ENCODE measurements at regions not wholly inside any gene's neighbourhood (a gene's known extent, or its start where the extent isn't known, plus 50 kb on each side); places are given as distances from the start of the nearest gene placed in this dataset.
"Not testable (repeated sequence)": the region's sequence is repeated elsewhere in the genome, so short reads cannot be mapped to it uniquely, and the experiment has no call there.

DNA sequence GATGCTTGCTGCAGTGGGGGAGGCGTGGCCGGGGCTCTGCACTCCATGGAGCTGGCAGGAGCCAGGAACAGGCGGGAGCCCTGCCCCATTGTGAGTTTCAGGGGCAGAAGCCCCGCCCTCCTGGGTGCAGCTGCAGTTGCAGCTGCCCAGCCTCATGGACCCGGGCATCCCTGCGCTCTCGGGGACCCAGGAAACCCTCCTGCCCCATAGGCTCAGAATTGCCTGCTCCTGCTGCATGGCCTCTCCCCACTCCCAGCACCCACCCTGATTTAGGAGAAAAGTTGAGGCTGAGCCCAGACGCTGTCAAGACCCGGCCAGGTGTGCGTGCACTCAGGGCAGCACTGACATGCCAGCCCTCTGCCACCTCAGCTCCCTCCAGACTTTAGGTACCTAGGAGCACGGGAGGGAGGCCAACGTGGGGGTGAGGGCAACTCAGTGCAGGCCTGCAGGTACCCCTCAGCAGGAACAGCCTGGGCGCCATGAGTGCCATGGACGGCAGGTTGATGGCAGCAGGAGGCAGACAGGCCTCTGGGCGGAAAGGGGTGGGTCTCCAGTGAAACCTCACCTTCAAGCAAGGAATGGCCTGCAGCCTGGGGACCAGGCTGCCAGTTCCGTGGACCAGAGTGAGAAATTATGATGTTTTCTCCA lies 67.2 kb upstream of the MAGEB2 start:
- in situ Hi-C loops (cut with MboI; ENCODE audit: low sequenced_read_pairs), result loop anchor here (10.0 kb wide), 1 partner anchor 357 kb away; no protein-coding TSS in a partner anchor
- DNase-seq (ENCODE audit: low spot score in 2 of 2), result no peak
- Histone ChIP-seq H3K9me3 (no peaks in the 10 kb centered on the region), H3K4me3 (no peak overlapping the region), H3K4me1 (peaks cover 12% of the 10 kb centered on the region), H3K36me3 (replicated peaks) (no peaks in the 10 kb centered on the region), H3K27me3 (ENCODE audit: low read depth) (no peaks in the 10 kb centered on the region)

- not testable (repeated sequence) for H3K36me3 ChIP-seq (replicated peaks); H3K9me3 ChIP-seq; DNase-seq (ENCODE audit: low spot score in 2 of 2); H3K27me3 ChIP-seq (ENCODE audit: low read depth); H3K4me3 ChIP-seq
- peaks cover 23% of the 10 kb centered on the region for H3K4me1 ChIP-seq
- in situ Hi-C loops (cut with MboI; ENCODE audit: low sequenced_read_pairs), result loop anchor here (10.0 kb wide), 1 partner anchor 356 kb away; no protein-coding TSS in a partner anchor
These were observed 66.2 kb upstream of the MAGEB2 start for GRCh38 chrX:30149206-30149605.

DNA sequence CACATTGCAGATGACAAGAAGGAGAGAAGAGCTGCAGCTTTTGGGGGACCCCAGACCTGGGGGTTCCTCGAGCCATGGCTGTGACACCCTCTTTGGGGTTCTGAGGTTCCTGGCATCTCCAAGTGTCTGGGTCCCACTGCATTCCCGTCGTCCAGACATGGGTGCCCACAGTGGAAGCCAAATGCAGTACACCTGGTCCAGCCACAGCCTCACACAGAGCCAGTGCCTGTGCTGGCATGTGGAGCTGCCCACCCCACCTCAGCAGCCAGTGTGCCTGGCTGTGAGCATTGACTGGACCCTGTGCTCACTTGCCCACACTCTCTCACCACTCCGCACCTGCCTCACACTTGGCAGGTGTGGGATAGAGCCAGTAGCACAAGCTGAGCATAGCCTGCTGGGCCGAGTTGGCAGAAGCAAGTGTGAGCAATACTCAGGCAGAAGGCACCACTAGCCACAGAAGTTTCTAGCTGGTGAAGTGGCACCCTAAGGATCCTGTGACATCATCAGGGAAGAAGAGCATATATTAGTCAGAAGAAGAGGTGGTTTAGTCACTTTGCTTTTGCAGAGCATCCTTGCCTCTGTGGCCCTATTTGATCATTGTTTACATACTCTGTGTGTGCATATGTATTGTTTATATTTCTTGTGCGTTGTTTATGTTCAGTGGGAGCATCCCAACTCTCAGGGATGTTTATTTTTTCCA lies 65.0 kb upstream of the MAGEB2 start:
- H3K4me1 ChIP-seq, result peaks cover 34% of the 10 kb centered on the region
- no peaks in the 10 kb centered on the region for H3K27me3 ChIP-seq (ENCODE audit: low read depth)
- no peaks in the 10 kb centered on the region for H3K9me3 ChIP-seq
- no peak overlapping the region for H3K4me3 ChIP-seq
- no peak for DNase-seq (ENCODE audit: low spot score in 2 of 2)
- no peaks in the 10 kb centered on the region for H3K36me3 ChIP-seq (replicated peaks)
- in situ Hi-C loops (cut with MboI; ENCODE audit: low sequenced_read_pairs), result no loop called here

- Histone ChIP-seq H3K4me3 (no peak overlapping the region), H3K27me3 (ENCODE audit: low read depth) (no peaks in the 10 kb centered on the region), H3K4me1 (peaks cover 28% of the 10 kb centered on the region), H3K36me3 (replicated peaks) (no peaks in the 10 kb centered on the region), H3K9me3 (no peaks in the 10 kb centered on the region)
- DNase-seq (ENCODE audit: low spot score in 2 of 2), result no peak
- in situ Hi-C loops (cut with MboI; ENCODE audit: low sequenced_read_pairs), result no loop called here
These were observed 63.4 kb upstream of the MAGEB2 start for GRCh38 chrX:30151964-30152363.

- Histone ChIP-seq H3K27me3 (ENCODE audit: low read depth) (no peaks in the 10 kb centered on the region), H3K9me3 (no peaks in the 10 kb centered on the region), H3K4me1 (peaks cover 28% of the 10 kb centered on the region), H3K36me3 (replicated peaks) (no peaks in the 10 kb centered on the region), H3K4me3 (no peak overlapping the region)
- no peak for DNase-seq (ENCODE audit: low spot score in 2 of 2)
- in situ Hi-C loops (cut with MboI; ENCODE audit: low sequenced_read_pairs), result no loop called here
These were observed 62.0 kb upstream of the MAGEB2 start for GRCh38 chrX:30153175-30153880.

GRCh38 chrX:30153881-30154260 lies 61.5 kb upstream of the MAGEB2 start:
- Histone ChIP-seq H3K27me3 (ENCODE audit: low read depth) (no peaks in the 10 kb centered on the region), H3K4me1 (peaks cover 28% of the 10 kb centered on the region), H3K36me3 (replicated peaks) (no peaks in the 10 kb centered on the region), H3K9me3 (no peaks in the 10 kb centered on the region), H3K4me3 (no peak overlapping the region)
- peak; percentile 28 to 63 for DNase-seq (ENCODE audit: low spot score in 2 of 2)
- in situ Hi-C loops (cut with MboI; ENCODE audit: low sequenced_read_pairs), result no loop called here

DNA sequence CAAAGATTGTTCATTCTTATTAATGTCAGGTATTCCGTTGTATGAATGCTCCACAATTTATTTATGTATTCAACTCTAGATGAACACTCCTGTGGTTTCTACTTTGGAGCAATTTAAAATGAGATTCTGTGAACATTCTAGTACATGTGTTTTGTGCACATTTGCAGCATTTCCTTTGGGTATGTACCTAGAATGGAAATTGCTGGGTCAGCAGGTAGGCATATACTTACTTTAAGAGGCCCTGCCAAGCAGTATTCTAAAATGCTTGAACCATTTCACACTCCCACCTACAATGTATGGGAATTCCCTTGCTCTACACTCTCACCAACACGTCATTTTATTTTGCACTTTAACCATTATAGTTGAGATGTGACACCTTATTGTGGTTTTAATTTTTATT lies 59.4 kb upstream of the MAGEB2 start:
- in situ Hi-C loops (cut with MboI; ENCODE audit: low sequenced_read_pairs), result no loop called here

DNA sequence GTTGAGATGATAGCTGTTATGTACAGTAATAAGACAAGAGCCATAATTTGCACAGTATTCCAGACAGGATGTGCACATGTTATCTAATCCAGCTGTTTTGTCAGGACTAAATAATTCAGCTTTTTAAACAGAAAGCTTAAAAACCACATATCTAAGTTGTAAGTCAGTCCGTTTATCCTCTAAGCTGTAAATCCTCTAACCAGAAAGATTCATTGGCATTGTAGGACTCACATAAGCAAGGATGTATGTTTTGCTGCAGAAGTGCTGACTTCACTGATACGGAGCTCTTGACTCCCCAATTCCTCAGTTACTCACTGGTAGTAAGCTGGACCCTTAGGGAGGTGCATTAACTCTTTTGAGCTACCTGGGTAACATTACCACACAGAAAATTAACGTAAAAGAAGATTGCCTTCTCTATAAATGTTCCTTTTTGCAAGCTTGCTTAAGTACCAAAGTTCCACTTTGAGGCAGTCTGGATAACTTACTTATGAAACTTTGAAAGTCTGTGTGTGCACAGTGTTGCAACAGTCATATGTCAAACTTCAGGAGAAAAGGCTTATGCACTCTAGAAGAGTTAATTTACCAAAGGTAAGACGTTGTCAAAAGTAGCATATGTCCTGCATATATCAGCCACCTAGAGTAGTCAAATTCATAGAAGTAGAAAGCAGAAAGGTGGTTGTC lies 58.3 kb upstream of the MAGEB2 start:
- Histone ChIP-seq H3K27me3 (ENCODE audit: low read depth) (no peaks in the 10 kb centered on the region), H3K4me1 (peaks cover 28% of the 10 kb centered on the region), H3K9me3 (no peaks in the 10 kb centered on the region), H3K4me3 (no peak overlapping the region), H3K36me3 (replicated peaks) (no peaks in the 10 kb centered on the region)
- in situ Hi-C loops (cut with MboI; ENCODE audit: low sequenced_read_pairs), result no loop called here
- DNase-seq (ENCODE audit: low spot score in 2 of 2), result no peak

More for the DNA sequence above, 59.4 kb upstream of the MAGEB2 start:
- peaks cover 28% of the 10 kb centered on the region for H3K4me1 ChIP-seq
- no peaks in the 10 kb centered on the region for H3K27me3 ChIP-seq (ENCODE audit: low read depth)
- H3K9me3 ChIP-seq, result no peaks in the 10 kb centered on the region
- no peak overlapping the region for H3K4me3 ChIP-seq
- no peaks in the 10 kb centered on the region for H3K36me3 ChIP-seq (replicated peaks)
- no peak for DNase-seq (ENCODE audit: low spot score in 2 of 2)

DNA sequence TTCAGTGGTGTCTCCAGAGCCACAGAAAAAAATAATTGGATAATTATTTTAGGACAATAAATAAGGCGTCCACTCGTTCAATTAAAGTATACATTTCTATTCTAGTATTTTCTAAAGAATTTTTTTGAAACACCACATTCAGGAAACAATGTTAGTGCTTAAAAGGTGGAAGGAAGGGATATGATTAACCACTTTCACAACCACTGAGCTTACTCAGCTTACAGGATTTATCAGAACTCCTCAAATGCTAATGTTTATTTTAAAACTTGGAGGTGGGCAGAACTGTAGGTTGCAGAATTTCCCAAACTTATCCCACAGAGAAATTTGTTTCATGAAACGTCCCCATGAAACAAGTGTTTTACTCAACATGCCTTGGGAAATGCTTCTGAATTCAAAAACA lies 54.3 kb upstream of the MAGEB2 start:
- Histone ChIP-seq H3K4me1 (no peaks in the 10 kb centered on the region), H3K4me3 (no peak overlapping the region), H3K27me3 (ENCODE audit: low read depth) (no peaks in the 10 kb centered on the region), H3K36me3 (replicated peaks) (no peaks in the 10 kb centered on the region), H3K9me3 (no peaks in the 10 kb centered on the region)
- no peak for DNase-seq (ENCODE audit: low spot score in 2 of 2)
- in situ Hi-C loops (cut with MboI; ENCODE audit: low sequenced_read_pairs), result no loop called here
